ENCODE measurements at regions not wholly inside any gene's neighbourhood (a gene's known extent, or its start where the extent isn't known, plus 50 kb on each side); places are given as distances from the start of the nearest gene placed in this dataset.

DNA sequence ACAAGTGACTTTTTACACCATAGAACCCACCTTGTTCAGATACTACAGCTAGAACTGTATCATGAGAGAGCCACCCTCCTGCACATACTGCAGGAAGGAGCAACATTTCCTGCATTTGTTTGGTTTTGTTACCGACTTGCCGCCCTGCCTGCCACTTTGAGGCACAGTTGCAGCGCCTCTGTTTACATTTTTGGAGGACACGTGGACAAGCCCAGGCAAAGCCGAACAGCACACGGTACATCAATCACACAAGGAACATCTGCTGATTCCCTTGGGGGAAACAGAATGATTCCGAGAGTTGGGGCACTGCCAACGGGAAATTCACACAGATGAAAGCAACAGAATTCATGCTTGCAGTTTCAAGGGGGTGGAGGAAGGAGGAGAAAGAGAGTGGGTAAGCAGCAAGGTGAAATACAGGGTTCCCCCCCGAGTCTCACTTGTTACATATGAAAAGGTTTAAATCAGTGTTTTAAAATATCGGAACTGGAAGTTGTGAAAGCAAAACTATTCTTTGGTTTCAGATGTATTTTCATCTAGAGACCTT, 110.7 kb downstream of the BTG1 start:
- DNase-seq (ENCODE audit: low read depth in 3 of 3, low spot score in 1 of 3), result peak in 2 of 3 donors; percentile 12 to 16

DNA sequence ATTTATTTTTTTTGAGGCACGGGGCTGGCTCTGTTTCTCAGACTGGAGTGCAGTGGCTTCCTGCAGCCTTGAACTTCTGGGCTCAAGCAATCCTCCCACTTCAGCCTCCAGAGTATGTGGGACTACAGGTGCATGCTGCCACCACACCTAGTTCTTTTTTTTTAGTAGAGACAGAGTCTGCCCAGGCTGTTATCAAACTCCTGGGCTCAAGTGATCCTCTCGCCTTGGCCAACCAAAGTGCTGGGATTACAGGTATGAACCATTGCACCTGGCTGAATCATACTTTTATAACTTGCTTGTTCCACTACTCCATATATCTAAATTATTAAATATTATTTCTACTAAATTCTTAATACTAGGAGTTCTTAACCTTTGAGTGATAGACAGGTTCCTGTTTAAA, 111.6 kb downstream of the BTG1 start:
- no peak for DNase-seq (ENCODE audit: low read depth in 3 of 3, low spot score in 1 of 3)

DNA sequence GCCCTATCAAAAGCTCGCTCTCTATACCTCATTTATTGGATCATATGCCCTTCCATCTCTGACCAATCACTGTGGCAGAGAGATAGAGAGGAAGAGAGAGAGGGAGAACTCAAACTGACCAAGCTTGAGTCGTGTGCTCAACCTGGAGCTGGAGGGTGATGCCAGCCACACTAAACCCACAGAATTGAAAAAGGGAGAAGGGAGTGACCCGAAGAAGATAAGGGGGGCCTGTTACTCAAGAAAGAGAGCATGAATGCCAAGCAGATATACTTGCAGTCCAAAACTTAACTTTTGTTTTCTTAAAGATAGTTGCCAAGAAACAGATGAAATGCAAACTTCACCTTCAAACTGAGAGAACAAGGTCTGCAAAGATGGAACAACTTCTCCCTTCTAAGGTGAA, 112.7 kb downstream of the BTG1 start:
- DNase-seq (ENCODE audit: low read depth in 3 of 3, low spot score in 1 of 3), result no peak

DNA sequence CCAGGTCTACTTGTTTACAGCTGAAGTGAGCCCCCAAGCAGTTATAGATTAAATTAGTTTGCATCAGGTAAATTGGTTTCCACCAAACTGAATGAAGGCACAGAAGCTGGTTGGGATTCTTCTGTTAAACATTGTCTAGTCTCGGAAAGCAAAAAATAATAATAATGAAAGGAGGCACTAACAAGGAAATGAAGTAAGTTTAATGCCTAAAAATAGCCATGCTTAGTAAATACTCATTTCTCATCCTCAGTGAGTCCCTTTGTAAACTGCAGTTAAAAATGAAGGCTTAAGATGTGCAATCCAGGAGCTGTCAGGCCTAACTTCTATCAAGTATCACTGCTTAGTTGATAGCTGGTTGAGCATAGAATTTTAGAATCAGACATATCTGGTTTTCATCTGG, 113.5 kb downstream of the BTG1 start:
- no peak for DNase-seq (ENCODE audit: low read depth in 3 of 3, low spot score in 1 of 3)

DNA sequence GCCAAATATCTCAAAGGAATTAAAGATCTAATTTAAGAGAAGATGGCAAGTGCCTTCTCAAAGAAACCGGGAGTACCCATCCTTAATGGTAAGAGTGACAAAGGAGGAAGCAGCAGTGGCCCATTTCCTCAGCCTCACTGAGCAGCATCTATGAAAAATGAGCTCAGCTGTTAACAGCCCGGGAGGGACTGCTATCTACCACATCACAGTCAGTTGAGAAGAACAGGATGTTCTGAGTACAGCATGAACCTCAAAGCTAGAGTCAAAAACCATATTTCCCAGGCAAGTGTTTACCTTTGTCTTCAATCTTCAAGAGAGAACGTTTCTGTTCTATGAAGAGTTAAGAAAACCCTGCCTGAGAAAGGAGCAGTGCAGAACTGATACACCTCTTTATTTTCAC, 115.0 kb downstream of the BTG1 start:
- DNase-seq (ENCODE audit: low read depth in 3 of 3, low spot score in 1 of 3), result peak in 2 of 3 donors; percentile 31 to 32

DNA sequence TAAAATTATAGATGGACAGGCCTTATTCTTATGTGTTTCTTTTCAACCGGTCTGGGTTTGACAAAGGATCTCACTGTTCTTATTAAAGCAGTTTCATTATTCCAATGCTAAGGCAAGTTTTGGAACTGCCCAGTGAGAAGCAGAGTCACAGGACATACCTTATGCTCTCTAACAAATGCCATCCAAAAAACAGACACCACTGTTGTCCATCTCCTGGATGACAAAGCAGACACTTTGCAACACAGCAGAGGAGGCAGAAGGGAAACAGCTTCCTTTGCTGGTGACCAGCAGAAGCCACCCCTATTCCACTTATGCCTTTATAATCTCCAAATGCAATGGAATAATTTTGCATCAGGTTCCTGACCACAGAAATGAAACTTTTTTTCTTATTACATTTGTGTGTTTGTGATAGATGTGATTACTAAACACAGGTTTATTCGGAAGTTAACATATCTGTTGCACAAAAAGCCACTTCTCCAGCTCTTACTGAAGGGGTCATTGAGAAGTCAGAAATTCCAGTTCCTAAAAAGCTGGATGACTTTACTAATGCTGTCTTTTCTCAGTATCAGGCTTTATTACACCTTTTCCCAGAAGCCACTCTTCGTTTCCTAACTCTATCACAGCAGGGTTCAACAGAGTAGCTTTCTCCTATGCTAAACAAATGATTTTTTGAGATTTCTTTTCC, 115.6 kb downstream of the BTG1 start:
- DNase-seq (ENCODE audit: low read depth in 3 of 3, low spot score in 1 of 3), result no peak

DNA sequence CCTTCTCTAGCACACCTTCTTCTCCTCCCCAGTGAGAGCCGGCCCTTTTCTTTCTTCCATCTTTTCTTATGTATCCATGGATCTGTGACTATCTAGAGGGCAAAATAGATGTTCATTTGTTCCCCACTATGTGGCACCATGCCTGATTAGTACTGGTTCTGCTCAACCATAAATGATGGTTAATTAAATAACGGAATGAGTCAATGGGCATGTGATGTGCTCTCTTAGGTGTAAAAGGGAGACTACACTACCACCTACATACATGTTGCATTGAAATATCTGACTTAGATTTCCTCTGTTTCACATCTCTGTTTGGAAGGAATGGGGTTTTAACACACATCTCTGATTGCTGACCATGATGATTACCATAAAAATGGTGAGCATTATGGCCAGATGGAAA, 116.5 kb downstream of the BTG1 start:
- DNase-seq (ENCODE audit: low read depth in 3 of 3, low spot score in 1 of 3), result no peak

DNA sequence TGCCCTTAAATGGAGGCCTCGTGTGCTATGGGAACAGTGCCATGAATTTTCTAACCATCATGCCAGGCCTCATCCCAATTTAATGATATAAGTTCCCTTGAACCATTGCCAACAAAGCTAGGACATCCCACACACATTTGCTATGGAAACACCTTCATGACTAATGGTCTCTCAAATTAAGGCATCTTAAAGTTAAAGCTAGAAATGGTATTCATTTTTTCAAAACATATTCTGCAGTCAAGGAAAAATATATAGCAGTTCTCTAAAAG, 117.3 kb downstream of the BTG1 start:
- DNase-seq (ENCODE audit: low read depth in 3 of 3, low spot score in 1 of 3), result no peak

DNA sequence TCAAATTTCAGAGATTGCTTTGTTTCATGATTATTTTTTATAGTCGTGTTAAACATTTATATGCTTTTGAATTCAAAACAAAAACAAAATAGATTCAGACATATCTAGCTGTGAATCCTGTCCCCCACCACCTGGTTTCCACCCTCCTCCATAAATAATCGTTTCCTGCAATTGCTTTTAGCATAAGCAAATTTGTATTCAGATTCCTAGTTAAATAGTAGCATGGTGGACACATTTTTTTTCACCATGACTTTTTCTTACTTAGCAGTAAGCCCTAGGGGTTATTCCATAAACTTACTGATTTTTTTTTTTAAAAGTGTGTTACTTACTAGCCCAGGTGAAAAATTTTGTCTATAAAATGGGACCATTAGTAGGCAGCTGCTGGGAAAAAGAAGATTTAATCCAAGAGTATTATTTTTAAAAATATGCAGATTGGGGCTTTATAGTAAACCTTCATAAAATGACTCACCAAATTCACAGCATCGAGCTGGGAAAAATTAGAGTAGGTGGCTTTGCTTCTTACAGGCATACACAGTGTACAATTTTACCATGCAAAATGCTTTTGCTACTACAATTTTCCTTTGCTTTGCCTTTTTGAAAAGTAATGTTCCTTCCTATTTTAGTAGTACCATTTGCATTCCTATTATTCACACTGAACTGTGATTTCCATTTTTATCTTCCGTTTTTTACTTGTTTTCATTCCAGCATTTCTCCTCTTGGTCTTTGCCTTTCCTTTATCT, 117.8 kb downstream of the BTG1 start:
- DNase-seq (ENCODE audit: low read depth in 3 of 3, low spot score in 1 of 3), result no peak

DNA sequence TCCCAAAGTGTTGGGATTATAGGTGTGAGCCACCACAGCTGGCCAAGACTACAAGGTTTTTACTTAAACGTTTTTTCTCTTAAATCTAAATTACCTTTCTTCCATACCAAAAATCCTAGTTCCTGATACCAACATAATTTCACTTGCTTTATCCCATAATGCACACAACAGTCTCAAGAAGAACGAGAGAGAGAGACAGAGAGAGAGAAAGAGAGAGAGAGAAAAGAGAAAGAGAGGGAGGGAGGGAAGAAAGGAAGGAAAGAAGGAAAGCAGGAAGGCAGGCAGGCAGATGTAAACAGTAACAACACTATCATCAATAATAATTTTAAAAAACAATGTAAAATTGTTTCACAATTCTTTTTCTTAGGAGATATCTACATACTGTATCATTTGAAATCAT, 118.4 kb downstream of the BTG1 start:
- no peak for DNase-seq (ENCODE audit: low read depth in 3 of 3, low spot score in 1 of 3)

DNA sequence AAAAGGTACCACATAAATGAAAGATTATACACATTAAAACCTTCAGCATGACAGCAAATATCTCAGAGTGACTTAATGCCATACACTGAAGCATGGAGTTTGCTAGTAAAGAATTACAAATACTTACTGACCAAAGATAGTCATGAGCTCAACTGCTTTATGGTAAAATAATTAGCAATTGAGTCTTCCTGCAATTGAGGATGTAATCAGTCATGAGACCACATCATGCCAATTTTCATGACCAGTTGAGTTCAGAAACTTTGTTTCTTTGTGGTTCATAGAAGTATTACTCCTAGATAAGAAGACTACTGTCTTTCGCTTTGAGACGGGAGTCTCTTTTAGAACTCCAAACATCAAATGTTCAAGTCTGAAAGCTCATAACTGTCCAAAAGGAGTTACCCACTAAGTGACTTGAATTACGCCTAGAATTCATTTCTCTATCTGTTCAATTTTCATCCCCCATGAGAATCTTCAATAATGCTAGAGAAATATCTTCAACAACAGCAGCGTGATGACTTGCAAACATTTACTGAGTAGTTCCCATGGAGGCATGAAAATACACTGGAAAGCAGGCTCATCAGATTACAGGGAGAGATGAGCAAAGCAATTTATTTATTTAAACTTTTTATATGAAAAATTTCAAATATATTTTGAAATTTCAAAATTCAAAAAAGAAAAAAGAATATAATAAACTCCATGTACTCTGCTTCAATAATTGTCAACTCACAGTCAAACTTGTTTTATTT, 120.0 kb downstream of the BTG1 start:
- DNase-seq (ENCODE audit: low read depth in 3 of 3, low spot score in 1 of 3), result no peak

DNA sequence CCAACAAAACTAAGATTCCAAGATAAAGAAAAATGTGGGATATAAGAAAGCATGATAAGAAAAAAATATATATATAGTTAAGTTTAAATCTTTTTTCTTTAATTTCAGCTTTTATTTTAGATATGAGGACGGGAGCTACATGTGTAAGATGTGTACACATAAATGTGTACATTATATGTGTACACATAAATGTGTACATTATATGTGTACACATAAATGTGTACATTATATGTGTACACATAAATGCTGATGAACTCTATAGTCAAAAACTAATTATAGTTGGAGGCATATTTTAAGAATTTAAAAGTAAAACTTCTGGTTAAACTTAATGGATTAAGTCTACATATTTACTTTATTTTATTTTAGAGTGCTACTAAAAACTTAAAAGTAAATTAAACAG, 123.6 kb downstream of the BTG1 start:
- no peak for DNase-seq (ENCODE audit: low read depth in 3 of 3, low spot score in 1 of 3)

DNA sequence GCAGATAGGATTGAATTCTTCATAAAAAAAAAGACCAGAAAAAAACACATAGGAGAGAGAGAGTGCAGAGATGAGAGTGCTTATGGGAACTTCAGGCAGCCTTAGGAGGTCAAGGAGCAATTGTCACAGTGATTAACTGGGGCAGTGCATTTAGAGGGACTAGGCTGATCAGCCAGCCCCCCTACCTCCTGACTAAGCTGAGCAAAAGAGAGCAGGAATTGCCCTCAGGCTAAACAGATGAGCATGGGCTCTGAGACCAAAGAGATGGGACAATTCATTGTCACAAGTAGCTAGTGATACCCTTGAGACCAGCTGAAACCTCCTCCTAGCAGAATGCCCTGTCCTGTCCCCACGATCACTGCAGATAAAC, 124.0 kb downstream of the BTG1 start:
- DNase-seq (ENCODE audit: low read depth in 3 of 3, low spot score in 1 of 3), result no peak

DNA sequence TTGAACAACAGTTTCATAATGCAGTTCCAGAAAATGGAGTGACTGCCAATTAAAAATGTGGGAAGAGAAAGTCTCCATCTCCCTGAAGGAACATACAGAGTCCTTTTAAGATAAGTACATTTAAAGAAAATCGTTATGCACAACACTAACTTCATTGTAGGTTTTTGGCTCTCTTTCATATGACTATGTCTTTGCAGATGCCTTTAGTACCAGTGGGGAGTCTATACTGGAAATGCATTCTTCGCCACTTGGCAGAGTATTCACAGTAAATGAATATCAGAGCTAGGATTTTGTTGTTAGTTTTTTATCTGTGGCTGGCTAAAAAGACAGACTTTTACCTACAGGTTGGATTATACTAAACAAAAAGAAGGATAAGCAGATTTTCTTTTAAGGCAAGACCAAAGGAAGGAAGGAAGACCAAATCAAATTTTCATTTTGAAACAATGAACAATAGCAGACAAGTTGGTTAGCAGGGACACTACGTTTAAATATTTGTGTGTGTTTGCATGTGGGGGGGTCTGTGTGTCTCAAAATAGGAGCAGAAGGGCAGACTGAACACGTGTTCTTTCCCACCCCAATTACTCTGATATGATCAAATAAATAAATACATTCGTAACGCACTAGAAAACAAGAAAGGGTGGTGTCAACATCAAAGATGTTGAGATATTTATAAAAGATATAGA, 124.5 kb downstream of the BTG1 start:
- no peak for DNase-seq (ENCODE audit: low read depth in 3 of 3, low spot score in 1 of 3)

DNA sequence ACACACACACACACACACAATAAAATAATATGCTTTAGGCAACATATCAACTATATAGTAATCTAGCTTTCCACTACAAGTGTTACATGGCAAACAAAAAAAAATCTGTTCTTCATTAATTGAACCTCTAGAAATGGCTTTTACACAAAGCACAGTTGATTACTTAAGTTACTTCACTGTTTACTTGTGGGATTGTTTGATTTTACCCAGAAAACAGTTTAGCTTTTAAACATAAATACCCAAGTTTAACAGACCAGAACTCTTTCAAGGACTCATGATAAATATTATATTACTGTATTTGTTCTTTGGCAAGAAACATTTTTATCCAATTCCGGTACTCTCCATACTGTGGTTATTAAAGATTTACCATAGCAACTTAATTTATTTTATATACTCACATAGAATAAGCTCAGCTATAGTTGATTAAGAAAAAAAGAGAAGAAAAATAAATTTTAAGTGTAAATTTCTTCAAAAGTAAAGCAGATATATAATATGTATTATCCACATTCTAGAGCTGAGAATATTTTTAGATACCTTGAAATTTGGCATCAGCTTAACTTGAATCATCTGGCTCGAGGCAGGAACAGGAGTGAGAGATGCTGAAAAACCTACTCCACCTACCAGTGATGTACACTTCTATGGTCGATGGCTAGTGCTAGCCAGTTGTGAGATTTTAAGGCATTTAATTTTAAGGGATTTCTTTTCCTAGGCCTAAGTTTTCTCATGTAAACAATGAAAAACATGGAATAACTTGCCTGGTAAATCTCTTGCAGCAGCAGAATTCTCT, 126.0 kb downstream of the BTG1 start:
- DNase-seq (ENCODE audit: low read depth in 3 of 3, low spot score in 1 of 3), result no peak

DNA sequence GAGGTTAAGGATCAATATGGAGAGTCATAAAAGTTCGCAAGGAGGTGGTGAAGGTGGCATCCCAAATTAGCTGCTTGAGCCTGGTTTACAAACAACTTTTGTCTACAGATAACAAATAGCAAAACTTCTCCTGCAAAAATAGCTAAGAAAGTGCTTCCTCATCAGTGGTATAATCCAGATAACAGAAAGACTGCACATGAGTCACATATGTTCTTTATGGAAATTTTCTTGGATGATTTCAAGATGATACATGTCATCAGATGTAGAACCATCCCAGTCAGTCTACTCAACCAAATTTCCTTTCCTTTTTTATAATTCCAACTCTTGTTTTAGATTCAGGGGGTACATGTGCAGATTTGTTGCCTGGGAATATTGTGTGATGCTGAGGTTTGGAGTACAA, 133.0 kb downstream of the BTG1 start:
- no peak for DNase-seq (ENCODE audit: low read depth in 3 of 3, low spot score in 1 of 3)

DNA sequence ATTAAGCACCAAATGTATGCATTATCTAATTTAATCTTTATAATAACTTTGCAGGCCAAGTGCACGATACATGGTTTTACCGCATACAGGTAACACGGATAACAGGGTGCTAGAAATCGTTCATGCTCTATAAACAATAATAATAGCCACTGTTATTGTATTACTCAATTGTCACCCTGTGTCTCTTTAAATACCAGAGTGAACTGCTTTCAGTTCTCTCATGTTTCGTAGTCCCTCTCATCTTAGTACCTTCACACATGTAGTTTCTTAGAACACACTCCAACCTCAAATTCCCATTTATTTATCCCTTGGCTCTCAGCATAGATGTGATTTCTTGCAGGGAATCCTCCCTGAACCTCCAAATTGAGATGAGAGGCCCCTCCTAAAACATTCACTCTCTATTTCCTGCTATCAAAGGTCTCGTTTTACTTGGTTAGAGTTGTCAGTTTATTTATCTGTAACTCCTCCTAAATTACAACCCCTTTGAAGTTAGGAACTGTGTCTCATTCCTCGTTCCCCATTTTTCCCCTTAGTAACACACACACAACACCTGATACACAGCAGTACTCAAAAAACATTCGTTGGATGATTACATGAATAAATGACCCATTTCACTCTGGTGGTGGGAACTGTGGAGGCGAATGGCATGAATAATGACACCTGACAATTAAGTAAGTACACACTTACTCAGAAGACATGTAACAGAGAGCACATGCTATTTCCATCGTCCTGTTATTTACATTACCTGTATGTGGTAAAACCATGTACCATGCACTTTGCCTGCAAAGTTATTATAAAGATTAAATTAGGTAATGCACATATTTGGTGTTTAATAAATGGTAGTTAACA, 134.6 kb downstream of the BTG1 start:
- DNase-seq (ENCODE audit: low read depth in 3 of 3, low spot score in 1 of 3), result no peak

DNA sequence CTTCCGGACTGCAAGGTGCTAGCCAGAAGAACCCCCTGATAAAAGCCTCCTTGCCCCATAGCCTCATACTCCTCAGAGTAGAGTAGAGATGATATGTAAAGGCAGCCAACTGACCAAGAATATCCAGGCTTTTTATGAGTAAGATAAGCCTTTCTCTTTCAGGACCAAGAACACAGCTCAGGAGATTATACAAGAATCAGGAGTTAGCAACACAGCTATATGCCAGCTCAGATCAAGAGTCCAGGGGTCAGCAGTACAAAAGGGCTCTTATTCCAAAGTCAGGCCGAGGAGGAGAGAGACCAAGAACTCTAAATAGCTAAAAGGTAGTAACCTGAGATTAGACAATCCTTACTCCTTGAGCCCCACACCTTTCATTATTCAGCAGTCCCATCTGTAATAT, 135.3 kb downstream of the BTG1 start:
- DNase-seq (ENCODE audit: low read depth in 3 of 3, low spot score in 1 of 3), result no peak

DNA sequence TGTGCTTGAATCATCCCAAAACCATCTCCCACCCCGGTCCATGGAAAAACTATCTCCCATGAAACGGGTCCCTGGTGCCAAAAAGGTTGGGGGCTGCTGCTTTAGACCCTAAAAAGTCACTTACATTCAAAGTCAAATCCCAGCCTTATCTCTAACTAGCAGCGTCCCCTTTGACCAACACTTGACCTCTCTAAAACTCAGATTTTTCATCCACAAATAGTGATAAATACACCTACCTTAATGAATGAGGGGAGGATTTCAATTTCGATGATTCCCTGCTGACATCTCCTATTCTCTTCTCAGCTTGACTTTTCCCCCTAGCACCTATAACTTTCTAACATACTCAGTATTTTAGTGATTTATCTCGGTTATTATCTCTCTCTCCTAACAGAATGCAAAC, 137.3 kb downstream of the BTG1 start:
- DNase-seq (ENCODE audit: low read depth in 3 of 3, low spot score in 1 of 3), result no peak

DNA sequence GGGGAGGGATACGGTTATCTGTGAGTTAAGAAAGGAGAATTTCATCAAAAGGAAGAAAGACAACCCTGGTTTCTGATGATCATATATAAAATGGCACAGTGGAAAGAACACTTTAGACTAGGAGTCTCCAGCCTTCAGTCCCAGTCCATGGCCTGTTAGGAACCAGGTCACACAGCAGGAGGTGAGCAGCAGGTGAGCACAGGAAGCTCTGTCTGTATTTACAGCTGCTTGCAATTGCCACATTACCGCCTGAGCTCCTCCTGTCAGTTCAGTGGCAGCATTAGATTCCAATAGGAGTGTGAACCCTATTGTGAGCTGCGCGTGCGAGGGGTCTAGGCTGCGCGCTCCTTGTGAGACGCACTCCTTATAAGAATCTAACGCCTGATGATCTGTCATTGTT, 137.9 kb downstream of the BTG1 start:
- no peak for DNase-seq (ENCODE audit: low read depth in 3 of 3, low spot score in 1 of 3)

Data from stimulated activated CD4-positive, alpha-beta T cell treated with anti-CD3 and anti-CD28 coated beads, TNF-alpha, amount 100 ng/mL, for 1 hour (primary cell).